ENCODE measurements at regions not wholly inside any gene's neighbourhood (a gene's known extent, or its start where the extent isn't known, plus 50 kb on each side); places are given as distances from the start of the nearest gene placed in this dataset.
"Not testable (repeated sequence)": the region's sequence is repeated elsewhere in the genome, so short reads cannot be mapped to it uniquely, and the experiment has no call there.

DNA sequence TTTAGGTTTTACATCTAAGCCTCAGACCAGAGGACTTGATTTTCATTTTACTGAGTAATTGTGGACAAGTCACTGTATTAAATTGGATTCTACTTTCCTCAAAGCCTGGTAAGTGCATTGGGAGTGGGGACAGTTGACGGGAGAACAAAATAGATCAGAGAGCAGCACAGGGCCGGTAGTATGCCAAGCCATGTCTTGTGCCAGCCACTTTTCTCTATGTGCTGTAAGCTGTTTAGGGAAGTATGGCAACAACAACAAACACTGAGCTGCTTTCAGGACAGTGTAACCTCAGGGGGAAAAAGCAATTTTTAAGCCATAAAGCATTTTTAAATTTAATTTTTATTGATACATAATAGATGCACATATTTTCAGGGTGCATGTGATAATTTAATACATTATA, 365.9 kb upstream of the IGFBP3 start:
- H3K4me1 ChIP-seq (ENCODE audit: control insufficient read depth, insufficient read depth, low read length): no peaks in the 10 kb centered on the region
- H3K27ac ChIP-seq (ENCODE audit: low read depth, low read length): no peak overlapping the region
- no peaks in the 10 kb centered on the region for H3K36me3 ChIP-seq (ENCODE audit: control insufficient read depth, insufficient read depth, low read length)
- no peaks in the 10 kb centered on the region for H3K27me3 ChIP-seq (ENCODE audit: control insufficient read depth, insufficient read depth, low read length)
- WGBS (ENCODE audit: insufficient coverage): 55% methylated on average over 2 of the region's 2 CpGs
- no peak overlapping the region for H3K4me3 ChIP-seq (ENCODE audit: low read depth, low read length)
- DNase-seq (ENCODE audit: low read depth in 4 of 6, low spot score in 6 of 6): no peak
- H3K9me3 ChIP-seq (ENCODE audit: control insufficient read depth, insufficient read depth, low read length): no peaks in the 10 kb centered on the region

DNA sequence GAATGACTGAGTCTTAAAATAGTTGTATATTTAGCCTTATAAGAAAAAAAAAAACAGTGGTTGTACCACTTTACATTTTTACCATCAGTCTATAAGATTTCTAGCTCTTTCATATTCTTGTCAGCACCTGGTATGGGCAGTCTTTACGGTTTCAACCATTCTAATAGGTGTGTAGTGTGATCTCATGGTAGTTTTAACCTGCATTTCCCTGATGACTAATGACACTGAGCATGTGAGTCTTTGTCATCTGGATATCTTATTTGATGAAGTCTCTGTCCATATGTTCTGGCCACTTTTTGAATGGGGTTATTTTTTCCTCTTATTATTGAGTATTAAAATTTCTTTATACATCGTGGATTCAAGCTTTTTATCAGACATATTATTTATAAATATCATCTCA, 365.3 kb upstream of the IGFBP3 start:
- Histone ChIP-seq H3K27me3 (ENCODE audit: control insufficient read depth, insufficient read depth, low read length) (no peaks in the 10 kb centered on the region), H3K4me3 (ENCODE audit: low read depth, low read length) (no peak overlapping the region), H3K27ac (ENCODE audit: low read depth, low read length) (no peak overlapping the region), H3K4me1 (ENCODE audit: control insufficient read depth, insufficient read depth, low read length) (no peaks in the 10 kb centered on the region), H3K36me3 (ENCODE audit: control insufficient read depth, insufficient read depth, low read length) (no peaks in the 10 kb centered on the region), H3K9me3 (ENCODE audit: control insufficient read depth, insufficient read depth, low read length) (no peaks in the 10 kb centered on the region)
- no CpG with 5 or more reads among the region's 2 CpGs for WGBS (ENCODE audit: insufficient coverage)
- DNase-seq (ENCODE audit: low read depth in 4 of 6, low spot score in 6 of 6): no peak

DNA sequence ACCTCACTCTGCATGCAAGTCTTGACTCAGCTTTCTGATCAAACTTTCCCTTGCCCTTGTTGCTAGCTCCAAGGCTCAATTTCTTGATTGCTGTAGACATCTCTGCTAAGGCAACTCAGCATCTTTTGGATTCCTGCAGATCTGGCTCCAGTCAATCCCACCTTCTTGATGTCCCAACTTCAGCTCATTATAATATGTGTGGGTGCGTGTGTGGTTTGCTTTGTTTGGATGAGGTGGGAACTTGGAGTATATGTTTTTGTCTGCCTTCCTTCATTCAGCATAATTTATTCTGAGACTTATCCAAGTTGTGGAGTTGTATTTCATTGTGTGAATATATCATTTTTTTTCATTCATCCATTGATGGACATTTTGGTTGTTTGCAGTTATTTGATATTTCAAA, 364.8 kb upstream of the IGFBP3 start:
- H3K4me3 ChIP-seq (ENCODE audit: low read depth, low read length): no peak overlapping the region

DNA sequence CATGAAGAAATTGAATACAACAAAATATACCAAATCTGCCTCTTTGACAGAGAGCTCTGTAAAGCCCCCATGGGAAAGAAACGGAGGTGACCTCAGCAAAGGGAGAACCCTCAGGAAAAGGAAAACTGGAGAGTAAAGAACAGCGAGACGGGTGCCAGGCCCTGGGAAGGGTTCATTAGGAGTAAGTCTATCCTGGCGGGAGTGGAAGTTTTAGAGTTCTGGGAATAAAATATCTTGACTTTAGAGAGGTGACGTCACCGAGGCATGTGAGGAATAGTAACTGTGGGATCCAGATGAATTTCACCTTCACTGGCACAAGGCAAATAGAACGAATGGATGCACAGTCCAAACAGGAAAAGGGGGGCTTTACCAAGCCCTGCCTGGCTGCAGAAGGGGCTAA, 362.8 kb upstream of the IGFBP3 start:
- 73% methylated on average over 7 of the region's 7 CpGs for WGBS (ENCODE audit: insufficient coverage)
- Histone ChIP-seq H3K27ac (ENCODE audit: low read depth, low read length) (no peak overlapping the region), H3K27me3 (ENCODE audit: control insufficient read depth, insufficient read depth, low read length) (no peaks in the 10 kb centered on the region), H3K9me3 (ENCODE audit: control insufficient read depth, insufficient read depth, low read length) (no peaks in the 10 kb centered on the region), H3K4me1 (ENCODE audit: control insufficient read depth, insufficient read depth, low read length) (no peaks in the 10 kb centered on the region), H3K4me3 (ENCODE audit: low read depth, low read length) (no peak overlapping the region), H3K36me3 (ENCODE audit: control insufficient read depth, insufficient read depth, low read length) (no peaks in the 10 kb centered on the region)
- DNase-seq (ENCODE audit: low read depth in 4 of 6, low spot score in 6 of 6): no peak

More for the DNA sequence above, 364.8 kb upstream of the IGFBP3 start:
- no peak overlapping the region for H3K27ac ChIP-seq (ENCODE audit: low read depth, low read length)
- no CpG with 5 or more reads among the region's 1 CpG for WGBS (ENCODE audit: insufficient coverage)
- no peak for DNase-seq (ENCODE audit: low read depth in 4 of 6, low spot score in 6 of 6)
- no peaks in the 10 kb centered on the region for H3K27me3 ChIP-seq (ENCODE audit: control insufficient read depth, insufficient read depth, low read length)
- H3K4me1 ChIP-seq (ENCODE audit: control insufficient read depth, insufficient read depth, low read length): no peaks in the 10 kb centered on the region
- H3K36me3 ChIP-seq (ENCODE audit: control insufficient read depth, insufficient read depth, low read length): no peaks in the 10 kb centered on the region
- no peaks in the 10 kb centered on the region for H3K9me3 ChIP-seq (ENCODE audit: control insufficient read depth, insufficient read depth, low read length)

DNA sequence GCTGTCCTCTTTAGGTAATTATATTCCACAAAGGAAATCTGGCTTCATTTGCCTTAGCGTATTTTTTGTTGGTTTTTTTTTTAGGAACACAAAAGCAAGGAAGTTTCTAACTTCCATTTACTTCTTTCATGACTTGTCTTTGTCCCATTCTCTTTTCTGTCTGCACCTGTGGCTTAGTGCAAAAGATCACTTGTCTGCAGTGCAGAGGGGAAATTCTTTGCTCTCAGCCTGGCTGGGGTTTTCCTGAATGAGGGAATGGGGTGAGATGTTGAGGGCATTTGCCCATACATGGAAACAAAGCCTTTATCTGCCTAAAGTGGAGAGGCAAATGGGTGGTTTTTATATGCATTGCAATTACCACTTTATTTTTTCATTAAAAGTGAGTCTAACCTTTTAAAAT, 361.1 kb upstream of the IGFBP3 start:
- Histone ChIP-seq H3K4me1 (ENCODE audit: control insufficient read depth, insufficient read depth, low read length) (no peaks in the 10 kb centered on the region), H3K4me3 (ENCODE audit: low read depth, low read length) (no peak overlapping the region), H3K27ac (ENCODE audit: low read depth, low read length) (no peak overlapping the region), H3K27me3 (ENCODE audit: control insufficient read depth, insufficient read depth, low read length) (no peaks in the 10 kb centered on the region), H3K36me3 (ENCODE audit: control insufficient read depth, insufficient read depth, low read length) (no peaks in the 10 kb centered on the region), H3K9me3 (ENCODE audit: control insufficient read depth, insufficient read depth, low read length) (no peaks in the 10 kb centered on the region)
- WGBS (ENCODE audit: insufficient coverage): no CpG with 5 or more reads among the region's 1 CpG
- DNase-seq (ENCODE audit: low read depth in 4 of 6, low spot score in 6 of 6): no peak

DNA sequence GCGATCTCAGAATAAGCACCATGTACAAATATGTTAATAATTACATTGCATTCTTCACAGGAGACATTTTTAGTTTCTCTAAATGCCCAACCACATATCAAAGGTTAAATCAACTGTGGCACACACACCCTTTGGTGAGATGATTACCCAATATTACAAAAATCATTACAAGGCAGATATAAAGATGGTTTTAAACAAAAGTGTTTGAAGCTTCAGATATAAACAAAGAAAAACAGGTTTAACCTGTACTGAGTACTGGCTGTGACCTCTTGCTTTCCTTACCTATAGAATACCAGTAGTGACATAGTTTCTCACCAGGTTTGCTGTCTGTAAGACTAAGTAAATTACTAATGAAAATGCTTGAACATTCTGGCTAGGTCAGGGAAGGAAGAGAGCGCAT, 360.0 kb upstream of the IGFBP3 start:
- Histone ChIP-seq H3K4me3 (ENCODE audit: low read depth, low read length) (no peak overlapping the region), H3K27ac (ENCODE audit: low read depth, low read length) (no peak overlapping the region), H3K27me3 (ENCODE audit: control insufficient read depth, insufficient read depth, low read length) (no peaks in the 10 kb centered on the region), H3K9me3 (ENCODE audit: control insufficient read depth, insufficient read depth, low read length) (no peaks in the 10 kb centered on the region), H3K4me1 (ENCODE audit: control insufficient read depth, insufficient read depth, low read length) (no peaks in the 10 kb centered on the region), H3K36me3 (ENCODE audit: control insufficient read depth, insufficient read depth, low read length) (no peaks in the 10 kb centered on the region)
- WGBS (ENCODE audit: insufficient coverage): no CpG with 5 or more reads among the region's 2 CpGs
- no peak for DNase-seq (ENCODE audit: low read depth in 4 of 6, low spot score in 6 of 6)

DNA sequence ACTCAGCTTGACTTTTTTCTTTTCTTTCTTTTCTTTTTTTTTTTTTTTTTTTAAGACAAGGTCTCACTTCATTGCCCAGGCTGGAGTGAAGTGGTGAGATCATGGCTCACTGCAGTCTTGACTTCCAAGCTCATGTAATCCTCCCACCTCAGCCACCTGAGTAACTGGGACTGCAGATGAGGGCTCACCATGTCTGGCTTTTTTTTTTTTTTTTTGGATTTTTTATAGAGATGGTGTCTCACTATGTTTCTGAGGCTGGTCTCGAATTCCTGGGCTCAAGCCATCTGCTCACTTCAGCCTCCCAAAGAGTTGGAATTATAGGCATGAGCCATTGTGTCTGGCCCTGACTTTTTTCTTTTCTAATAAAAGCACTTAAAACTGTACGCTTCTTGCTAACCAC, 358.2 kb upstream of the IGFBP3 start:
- Histone ChIP-seq H3K36me3 (ENCODE audit: control insufficient read depth, insufficient read depth, low read length) (no peaks in the 10 kb centered on the region), H3K4me1 (ENCODE audit: control insufficient read depth, insufficient read depth, low read length) (no peaks in the 10 kb centered on the region), H3K27ac (ENCODE audit: low read depth, low read length) (no peak overlapping the region), H3K9me3 (ENCODE audit: control insufficient read depth, insufficient read depth, low read length) (no peaks in the 10 kb centered on the region), H3K4me3 (ENCODE audit: low read depth, low read length) (no peak overlapping the region), H3K27me3 (ENCODE audit: control insufficient read depth, insufficient read depth, low read length) (no peaks in the 10 kb centered on the region)
- no CpG with 5 or more reads among the region's 2 CpGs for WGBS (ENCODE audit: insufficient coverage)
- no peak for DNase-seq (ENCODE audit: low read depth in 4 of 6, low spot score in 6 of 6)

DNA sequence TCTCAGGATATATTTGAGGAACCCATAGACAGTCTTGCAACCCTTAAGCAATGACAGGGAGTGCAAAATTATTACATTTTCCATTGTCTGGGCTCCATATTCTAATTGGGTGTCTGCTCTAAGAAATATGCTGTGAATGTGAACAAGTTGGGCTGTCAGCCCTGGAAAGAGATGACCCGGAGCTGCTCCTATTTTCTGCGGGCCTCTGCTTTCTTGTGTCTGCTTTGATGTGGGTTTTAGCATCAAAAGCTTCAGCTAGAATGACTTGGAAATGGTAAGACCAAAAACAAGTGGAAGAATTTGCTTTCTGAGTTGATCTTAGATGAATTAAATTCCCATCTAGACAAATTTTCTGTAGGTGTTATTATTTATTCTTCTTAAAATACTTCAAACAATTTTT, 343.6 kb upstream of the IGFBP3 start:
- 71% methylated on average over 1 of the region's 2 CpGs for WGBS (ENCODE audit: insufficient coverage)

DNA sequence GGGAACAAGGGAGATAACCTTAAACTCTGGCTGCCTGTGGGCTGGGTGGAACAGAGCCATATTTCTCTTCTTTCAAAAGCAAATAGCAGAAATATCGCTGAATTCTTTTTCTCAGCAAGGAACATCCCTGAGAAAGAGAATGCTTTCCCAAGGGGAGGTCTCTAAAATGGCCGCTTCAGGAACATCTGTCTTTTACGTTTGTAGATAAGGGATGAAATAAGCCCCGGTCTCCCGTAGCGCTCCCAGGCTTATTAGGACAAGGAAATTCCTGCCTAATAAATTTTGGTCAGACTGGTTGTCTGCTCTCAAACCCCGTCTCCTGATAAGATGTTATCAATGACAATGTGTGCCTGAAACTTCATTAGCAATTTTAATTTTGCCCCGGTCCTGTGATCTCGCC, 340.6 kb upstream of the IGFBP3 start:
- H3K4me3 ChIP-seq (ENCODE audit: low read depth, low read length); H3K27me3 ChIP-seq (ENCODE audit: control insufficient read depth, insufficient read depth, low read length); H3K36me3 ChIP-seq (ENCODE audit: control insufficient read depth, insufficient read depth, low read length); DNase-seq (ENCODE audit: low read depth in 4 of 6, low spot score in 6 of 6); H3K4me1 ChIP-seq (ENCODE audit: control insufficient read depth, insufficient read depth, low read length); H3K9me3 ChIP-seq (ENCODE audit: control insufficient read depth, insufficient read depth, low read length); H3K27ac ChIP-seq (ENCODE audit: low read depth, low read length): not testable (repeated sequence)
- 71% methylated on average over 1 of the region's 9 CpGs for WGBS (ENCODE audit: insufficient coverage)

More for the DNA sequence above, 343.6 kb upstream of the IGFBP3 start:
- Histone ChIP-seq H3K27me3 (ENCODE audit: control insufficient read depth, insufficient read depth, low read length) (no peaks in the 10 kb centered on the region), H3K4me3 (ENCODE audit: low read depth, low read length) (no peak overlapping the region), H3K27ac (ENCODE audit: low read depth, low read length) (no peak overlapping the region), H3K36me3 (ENCODE audit: control insufficient read depth, insufficient read depth, low read length) (no peaks in the 10 kb centered on the region), H3K4me1 (ENCODE audit: control insufficient read depth, insufficient read depth, low read length) (no peaks in the 10 kb centered on the region), H3K9me3 (ENCODE audit: control insufficient read depth, insufficient read depth, low read length) (no peaks in the 10 kb centered on the region)
- DNase-seq (ENCODE audit: low read depth in 4 of 6, low spot score in 6 of 6): no peak

DNA sequence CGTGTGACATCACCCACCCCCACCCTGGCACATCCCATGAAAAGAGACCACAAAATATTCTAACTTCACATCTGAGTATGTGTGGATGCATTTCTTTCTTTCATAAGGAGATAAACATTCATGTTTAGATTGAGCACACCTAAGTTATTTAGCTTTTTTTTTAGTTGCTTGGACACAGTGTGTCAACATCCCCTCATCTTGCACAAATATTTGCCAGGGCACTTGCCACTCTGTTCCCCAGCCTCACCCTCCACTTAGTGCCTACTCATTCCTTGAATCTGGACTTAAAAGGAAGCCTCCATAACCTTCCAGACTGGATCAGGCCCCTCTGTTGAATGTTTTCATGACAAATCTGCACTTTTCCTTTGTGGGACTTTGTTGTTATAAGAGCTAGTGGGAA, 338.9 kb upstream of the IGFBP3 start:
- no peak for DNase-seq (ENCODE audit: low read depth in 4 of 6, low spot score in 6 of 6)
- no CpG with 5 or more reads among the region's 1 CpG for WGBS (ENCODE audit: insufficient coverage)
- no peaks in the 10 kb centered on the region for H3K27me3 ChIP-seq (ENCODE audit: control insufficient read depth, insufficient read depth, low read length)
- no peaks in the 10 kb centered on the region for H3K36me3 ChIP-seq (ENCODE audit: control insufficient read depth, insufficient read depth, low read length)
- H3K4me1 ChIP-seq (ENCODE audit: control insufficient read depth, insufficient read depth, low read length): no peaks in the 10 kb centered on the region
- H3K4me3 ChIP-seq (ENCODE audit: low read depth, low read length): no peak overlapping the region
- H3K9me3 ChIP-seq (ENCODE audit: control insufficient read depth, insufficient read depth, low read length): no peaks in the 10 kb centered on the region
- H3K27ac ChIP-seq (ENCODE audit: low read depth, low read length): no peak overlapping the region

Data from spinal cord (tissue), 9 donors.